ENCODE measurements at regions not wholly inside any gene's neighbourhood (a gene's known extent, or its start where the extent isn't known, plus 50 kb on each side); places are given as distances from the start of the nearest gene placed in this dataset.

- Histone ChIP-seq H2BK5ac (ENCODE audit: low read depth, low read length) (no peak overlapping the region), H3K79me2 (ENCODE audit: control insufficient read depth in 1 of 2, insufficient read depth in 2 of 2, low read length in 2 of 2) (no peaks in the 10 kb centered on the region), H2BK12ac (ENCODE audit: low read depth, low read length) (no peak overlapping the region), H4K91ac (replicated peaks; ENCODE audit: insufficient read length, low read length) (no peak overlapping the region), H3K9me3 (ENCODE audit: insufficient read depth in 2 of 2, low read depth in 1 of 2, low read length in 1 of 2) (no peaks in the 10 kb centered on the region), H4K8ac (ENCODE audit: extremely low read depth, insufficient read depth, low read length) (no peak overlapping the region), H2BK15ac (ENCODE audit: low read length) (no peak overlapping the region), H4K5ac (ENCODE audit: insufficient read length, low read depth, low read length) (no peak overlapping the region), H3K56ac (replicated peaks; ENCODE audit: insufficient read length, low read depth, low read length) (no peak overlapping the region), H3K27me3 (replicated peaks in 1 of 4; ENCODE audit: control insufficient read depth in 3 of 4, extremely low read depth in 1 of 4, insufficient read depth in 3 of 4, low read length in 3 of 4) (no peaks in the 10 kb centered on the region), H3K4me2 (ENCODE audit: insufficient read depth in 1 of 2, low read depth in 2 of 2, low read length in 2 of 2) (peak overlapping the region in 1 of 2 experiments; percentile 31; a peak in 1 of 4 replicates), H2BK120ac (replicated peaks; ENCODE audit: low read depth, low read length) (no peak overlapping the region), H3K27ac (ENCODE audit: low read depth, low read length) (no peak overlapping the region), H3K18ac (ENCODE audit: extremely low read depth, low read length) (no peak overlapping the region), H3K23ac (ENCODE audit: insufficient read length) (no peak overlapping the region), H3K4me3 (ENCODE audit: extremely low read depth in 1 of 4, insufficient read depth in 2 of 4, low read depth in 3 of 4, low read length in 4 of 4) (no peak overlapping the region), H2BK20ac (ENCODE audit: low read length) (no peak overlapping the region), H3K79me1 (ENCODE audit: low read depth, low read length) (no peaks in the 10 kb centered on the region), H2AK5ac (ENCODE audit: low read depth, low read length) (no peak overlapping the region), H3K36me3 (ENCODE audit: control insufficient read depth in 2 of 4, insufficient read depth in 4 of 4, low read length in 3 of 4) (no peaks in the 10 kb centered on the region), H4K20me1 (replicated peaks in 1 of 2; ENCODE audit: control insufficient read depth in 1 of 2, insufficient read depth in 2 of 2, low read length in 2 of 2) (no peaks in the 10 kb centered on the region), H3K14ac (ENCODE audit: insufficient read length) (no peak overlapping the region), H3K9ac (replicated peaks in 1 of 4; ENCODE audit: extremely low read depth in 1 of 4, low read depth in 3 of 4, low read length in 3 of 4) (no peak overlapping the region), H3K4ac (replicated peaks; ENCODE audit: insufficient read length, low read depth, low read length) (no peak overlapping the region), H3K4me1 (replicated peaks in 1 of 4; ENCODE audit: control insufficient read depth in 3 of 4, insufficient read depth in 4 of 4, low read length in 3 of 4) (peaks cover 0 to 7% (median 2%) of the 10 kb centered on the region in 4 experiments; a peak in 3 of 7 replicates), H3K23me2 (ENCODE audit: low read depth, low read length) (no peaks in the 10 kb centered on the region), H2AFZ (ENCODE audit: low read length) (no peak overlapping the region)
- no peak for FAIRE-seq
- 89% methylated on average over 1 of the region's 1 CpG; no CpG with 5 or more reads in 1 of the 2 experiments for WGBS, 2 experiments (ENCODE audit: extremely low coverage in 1 of 2, insufficient coverage in 1 of 2, insufficient read length in 1 of 2, insufficient replicate concordance in 2 of 2, low coverage in 1 of 2, low lambda C conversion rate in 2 of 2, missing lambda C conversion rate in 1 of 2)
- ChIA-PET CTCF (ENCODE audit: partially characterized antibody) (no interaction called here), POLR2A (ENCODE audit: partially characterized antibody) (no interaction called here)
- TF ChIP-seq SIRT6 (IDR thresholded peaks at IDR 0.05; ENCODE audit: low read length) (no peak), RFX5 (IDR thresholded peaks at IDR 0.05; ENCODE audit: borderline replicate concordance, low read depth, low read length) (no peak), JUN (IDR thresholded peaks at IDR 0.05; ENCODE audit: low read depth, low read length) (no peak), ZNF274 (IDR thresholded peaks at IDR 0.05; ENCODE audit: borderline replicate concordance, extremely low read depth, low read length) (no peak), SP2 (IDR thresholded peaks at IDR 0.05; ENCODE audit: low read length) (no peak), NANOG (IDR thresholded peaks at IDR 0.05; ENCODE audit: insufficient read depth, low read depth, low read length, poor library complexity, severe bottlenecking) (no peak), EZH2 (IDR thresholded peaks at IDR 0.05; ENCODE audit: low read depth, low read length, severe bottlenecking) (no peak), FOSL1 (IDR thresholded peaks at IDR 0.05; ENCODE audit: insufficient read depth, low read depth, low read length) (no peak), CBX8 (IDR thresholded peaks at IDR 0.05; ENCODE audit: borderline replicate concordance, low read depth, low read length) (no peak)
- no peak for DNase-seq (ENCODE audit: low read depth in 1 of 2, low spot score in 2 of 2)
Observed at GRCh38 chr5:82509762-82510161, 231.6 kb upstream of the RPS23 start.

Data from H1 (cell line).